Astrocyte (in vitro differentiated cells and primary cell): ENCODE measurements at regions not wholly inside any gene's neighbourhood (a gene's known extent, or its start where the extent isn't known, plus 50 kb on each side); places are given as distances from the start of the nearest gene placed in this dataset.

Source experiments
- DNase-seq: peaks from one replicate; pipeline ENCODE4 v3.0.0-alpha.2; 2010; ENCODE audit warnings: low read depth
- FAIRE-seq: peaks from 2 replicates; lab custom pipeline; 2011; peaks lifted over from hg19 to GRCh38; lab: Jason Lieb, UNC
- H2AFZ ChIP-seq: 2 replicates; pipeline ENCODE4 v1.6.0; 2012; ENCODE audit warnings: low read depth, low read length, inconsistent platforms
- H3K27ac ChIP-seq: 2 replicates; pipeline ENCODE4 v1.5.1; 2011; ENCODE audit warnings: low read depth, low read length, inconsistent platforms
- H3K27me3 ChIP-seq: 2 replicates; pipeline ENCODE4 v1.6.0; 2011; ENCODE audit warnings: low read length, inconsistent platforms; ENCODE audit not compliant: insufficient read depth
- H3K36me3 ChIP-seq: 2 replicates; pipeline ENCODE4 v1.5.1; 2011; ENCODE audit warnings: low read length, inconsistent platforms; ENCODE audit not compliant: insufficient read depth
- H3K4me1 ChIP-seq: 2 replicates; pipeline ENCODE4 v1.5.1; 2011; ENCODE audit warnings: low read length, inconsistent platforms; ENCODE audit not compliant: insufficient read depth
- H3K4me2 ChIP-seq: 2 replicates; pipeline ENCODE4 v1.6.0; 2012; ENCODE audit warnings: low read length, inconsistent platforms
- H3K4me3 ChIP-seq: 2 replicates; pipeline ENCODE4 v1.5.1; 2011; ENCODE audit warnings: low read depth, mild to moderate bottlenecking, low read length, inconsistent platforms; ENCODE audit not compliant: insufficient read depth
- H3K79me2 ChIP-seq: 2 replicates; pipeline ENCODE4 v1.6.0; 2012; ENCODE audit warnings: mild to moderate bottlenecking, low read length, inconsistent platforms; ENCODE audit not compliant: insufficient read depth
- H3K9ac ChIP-seq: 2 replicates; pipeline ENCODE4 v1.6.0; 2012; ENCODE audit warnings: mild to moderate bottlenecking, low read length, inconsistent platforms
- H3K9me3 ChIP-seq: 2 replicates; pipeline ENCODE4 v1.5.1; 2012; ENCODE audit warnings: low read depth, mild to moderate bottlenecking, low read length, inconsistent platforms; ENCODE audit not compliant: insufficient read depth
- H4K20me1 ChIP-seq: 2 replicates; pipeline ENCODE4 v1.6.0; 2012; ENCODE audit warnings: low read length, inconsistent platforms; ENCODE audit not compliant: insufficient read depth
- H3K27ac Mint-ChIP-seq: one replicate; pipeline ENCODE4 v1.8.0; 2021; ENCODE audit warnings: mild to moderate bottlenecking, mixed read lengths; ENCODE audit not compliant: unreplicated experiment
- H3K27me3 Mint-ChIP-seq: one replicate; pipeline ENCODE4 v1.8.0; 2021; ENCODE audit warnings: low read depth, mixed read lengths; ENCODE audit not compliant: unreplicated experiment
- H3K36me3 Mint-ChIP-seq: one replicate; pipeline ENCODE4 v1.8.0; 2021; ENCODE audit warnings: low read depth, mixed read lengths; ENCODE audit not compliant: unreplicated experiment
- H3K4me1 Mint-ChIP-seq: one replicate; pipeline ENCODE4 v1.8.0; 2021; ENCODE audit warnings: low read depth, mixed read lengths; ENCODE audit not compliant: unreplicated experiment
- H3K4me3 Mint-ChIP-seq: one replicate; pipeline ENCODE4 v1.8.0; 2021; ENCODE audit warnings: mild to moderate bottlenecking, moderate library complexity, mixed read lengths; ENCODE audit not compliant: unreplicated experiment
- H3K9me3 Mint-ChIP-seq: one replicate; pipeline ENCODE4 v1.8.0; 2021; ENCODE audit warnings: mild to moderate bottlenecking, mixed read lengths; ENCODE audit not compliant: unreplicated experiment
- CTCF ChIP-seq: IDR thresholded peaks from 2 replicates; pipeline ENCODE4 v1.5.1; 2011; ENCODE audit warnings: low read depth, mild to moderate bottlenecking, inconsistent platforms, low read length, moderate library complexity; ENCODE audit not compliant: insufficient read depth
- EZH2 ChIP-seq: IDR thresholded peaks from 2 replicates; pipeline ENCODE4 v1.6.1; 2012; ENCODE audit warnings: mild to moderate bottlenecking, low read length, inconsistent platforms; ENCODE audit not compliant: insufficient read depth

DNA sequence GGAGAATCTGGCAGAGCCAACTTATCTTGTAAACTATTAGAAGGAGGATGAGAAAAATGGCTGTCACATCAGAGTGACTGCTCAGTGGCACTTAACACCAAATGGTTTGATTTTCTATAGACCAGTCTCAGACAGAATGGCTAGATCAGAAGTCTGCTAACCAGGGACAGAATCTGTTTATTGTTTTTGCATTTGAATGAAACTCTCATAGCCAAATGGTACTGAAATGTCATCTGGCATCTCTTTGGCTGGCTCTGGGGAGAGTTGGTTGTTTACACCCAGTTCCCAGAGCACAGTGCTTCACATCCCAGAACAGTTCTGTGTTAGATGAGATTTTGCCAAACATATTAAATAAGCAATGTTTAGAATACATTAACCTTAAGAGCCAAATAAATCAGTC is 106.6 kb upstream of the HMHB1 start:
- no peaks in the 10 kb centered on the region for H4K20me1 ChIP-seq
- Mint-ChIP-seq H3K27ac (no peak overlapping the region), H3K4me3 (no peak overlapping the region), H3K27me3 (no peaks in the 10 kb centered on the region), H3K9me3 (no peaks in the 10 kb centered on the region), H3K4me1 (no peaks in the 10 kb centered on the region), H3K36me3 (no peaks in the 10 kb centered on the region)
- H2AFZ ChIP-seq: no peak overlapping the region
- no peaks in the 10 kb centered on the region for H3K36me3 ChIP-seq
- no peaks in the 10 kb centered on the region for H3K79me2 ChIP-seq
- DNase-seq (no peak), FAIRE-seq (no peak)
- no peaks in the 10 kb centered on the region for H3K4me1 ChIP-seq
- TF ChIP-seq CTCF (no peak), EZH2 (no peak)
- H3K9ac ChIP-seq: no peak overlapping the region
- no peak overlapping the region for H3K4me2 ChIP-seq
- H3K27ac ChIP-seq: no peak overlapping the region
- no peaks in the 10 kb centered on the region for H3K27me3 ChIP-seq
- no peak overlapping the region for H3K4me3 ChIP-seq
- no peaks in the 10 kb centered on the region for H3K9me3 ChIP-seq

DNA sequence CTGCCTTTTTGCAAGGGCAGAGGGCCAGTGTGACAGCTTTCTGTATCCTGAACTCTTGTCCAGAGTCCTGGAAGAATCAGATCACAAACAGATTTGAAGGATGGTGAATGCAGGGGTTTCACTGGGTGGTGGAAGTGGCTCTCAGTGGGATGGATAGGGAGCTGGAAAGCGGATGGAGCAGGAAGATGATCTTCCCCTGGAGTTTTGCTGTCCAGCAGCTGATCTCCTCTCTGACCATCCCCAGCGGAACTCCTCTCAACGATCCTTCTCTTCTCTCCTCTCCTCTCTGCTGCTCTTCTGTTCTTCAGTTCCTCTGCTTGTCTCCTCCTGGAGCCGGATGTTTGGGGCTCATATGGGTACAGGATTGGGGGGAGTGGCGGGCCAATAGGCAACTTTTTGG is 108.3 kb upstream of the HMHB1 start:
- no peak overlapping the region for H3K4me3 ChIP-seq
- peaks cover 2% of the 10 kb centered on the region for H3K4me1 Mint-ChIP-seq
- no peaks in the 10 kb centered on the region for H3K27me3 ChIP-seq
- H3K9me3 ChIP-seq: no peaks in the 10 kb centered on the region
- H3K79me2 ChIP-seq: no peaks in the 10 kb centered on the region
- H3K27ac Mint-ChIP-seq: no peak overlapping the region
- no peak overlapping the region for H3K9ac ChIP-seq
- H2AFZ ChIP-seq: no peak overlapping the region
- TF ChIP-seq CTCF: no peak
- no peak for TF ChIP-seq EZH2
- no peak for FAIRE-seq
- H3K4me1 ChIP-seq: no peaks in the 10 kb centered on the region
- no peaks in the 10 kb centered on the region for H3K9me3 Mint-ChIP-seq
- H3K27ac ChIP-seq: no peak overlapping the region
- H4K20me1 ChIP-seq: no peaks in the 10 kb centered on the region
- DNase-seq: no peak
- no peak overlapping the region for H3K4me3 Mint-ChIP-seq
- no peaks in the 10 kb centered on the region for H3K36me3 Mint-ChIP-seq
- H3K27me3 Mint-ChIP-seq: no peaks in the 10 kb centered on the region
- H3K4me2 ChIP-seq: no peak overlapping the region
- H3K36me3 ChIP-seq: no peaks in the 10 kb centered on the region

GRCh38 chr5:143701493-143701892 is 110.5 kb upstream of the HMHB1 start:
- Mint-ChIP-seq H3K4me1 (peaks cover 3% of the 10 kb centered on the region), H3K36me3 (no peaks in the 10 kb centered on the region), H3K27ac (no peak overlapping the region), H3K9me3 (no peaks in the 10 kb centered on the region), H3K27me3 (no peaks in the 10 kb centered on the region), H3K4me3 (no peak overlapping the region)
- DNase-seq (no peak), FAIRE-seq (no peak)
- no peaks in the 10 kb centered on the region for H3K79me2 ChIP-seq
- H3K4me3 ChIP-seq: no peak overlapping the region
- H3K9ac ChIP-seq: no peak overlapping the region
- no peaks in the 10 kb centered on the region for H3K27me3 ChIP-seq
- H3K27ac ChIP-seq: no peak overlapping the region
- H3K4me1 ChIP-seq: no peaks in the 10 kb centered on the region
- no peaks in the 10 kb centered on the region for H4K20me1 ChIP-seq
- H3K9me3 ChIP-seq: no peaks in the 10 kb centered on the region
- H3K36me3 ChIP-seq: no peaks in the 10 kb centered on the region
- TF ChIP-seq EZH2 (no peak), CTCF (no peak)
- no peak overlapping the region for H2AFZ ChIP-seq
- H3K4me2 ChIP-seq: no peak overlapping the region
